ENCODE measurements at regions not wholly inside any gene's neighbourhood (a gene's known extent, or its start where the extent isn't known, plus 50 kb on each side); places are given as distances from the start of the nearest gene placed in this dataset.

DNA sequence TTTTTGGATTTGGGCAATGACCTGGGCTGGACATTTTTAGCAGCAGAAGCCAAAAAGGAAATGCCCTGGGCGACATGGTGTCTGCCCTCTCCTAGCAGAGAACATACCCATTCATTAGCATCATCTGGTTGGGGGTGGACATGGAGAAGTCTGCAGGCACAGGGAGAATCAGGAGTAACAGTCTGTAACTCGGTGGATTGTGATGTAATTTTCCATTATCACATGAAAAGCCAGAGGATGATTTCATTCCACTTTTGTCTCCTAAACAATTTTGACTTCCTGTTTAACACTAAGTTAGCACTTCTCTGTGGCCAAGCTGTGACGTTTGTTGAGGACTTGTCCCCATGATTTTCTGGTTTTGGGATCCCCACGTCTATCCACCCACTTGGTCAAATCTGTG is 153.8 kb upstream of the HABP2 start:
- H3K27me3 ChIP-seq = no peaks in the 10 kb centered on the region
- H3K4me3 ChIP-seq = no peak overlapping the region
- peak; percentile 50 for DNase-seq
- 0 out of 2 replicates have a peak, but pooled peaks cover 2% of the 10 kb centered on the region for H3K9me3 ChIP-seq
- no peaks in the 10 kb centered on the region for H3K36me3 ChIP-seq

DNA sequence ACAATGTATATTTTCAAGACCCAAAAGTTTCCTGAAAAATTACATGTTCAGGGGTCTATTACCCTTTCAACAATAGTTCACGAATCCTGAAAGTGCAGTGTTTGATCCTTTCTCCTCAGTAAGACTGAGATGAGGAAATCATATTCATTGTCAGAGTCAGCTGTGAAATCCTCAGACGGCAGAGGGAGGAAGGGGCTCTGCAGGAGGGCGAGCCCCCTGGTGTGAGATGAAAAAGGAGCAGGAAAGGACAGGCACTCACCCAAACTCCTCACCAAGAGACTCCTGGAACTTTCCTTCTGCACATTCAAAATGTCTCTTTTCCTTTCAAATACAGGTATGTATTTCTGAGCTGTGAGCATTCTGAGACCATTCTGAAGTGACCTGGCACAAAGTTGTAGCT is 150.3 kb upstream of the HABP2 start:
- no peak for DNase-seq
- Histone ChIP-seq H3K36me3 (no peaks in the 10 kb centered on the region), H3K4me3 (no peak overlapping the region), H3K27me3 (no peaks in the 10 kb centered on the region), H3K9me3 (0 out of 2 replicates have a peak, but pooled peaks cover 2% of the 10 kb centered on the region)

- Histone ChIP-seq H3K4me3 (no peak overlapping the region), H3K27me3 (no peaks in the 10 kb centered on the region; the same call in 1 of the 2 replicates), H3K36me3 (no peaks in the 10 kb centered on the region), H3K9me3 (no peaks in the 10 kb centered on the region)
- DNase-seq = no peak
Observed at GRCh38 chr10:113407218-113407617, 145.6 kb upstream of the HABP2 start.

DNA sequence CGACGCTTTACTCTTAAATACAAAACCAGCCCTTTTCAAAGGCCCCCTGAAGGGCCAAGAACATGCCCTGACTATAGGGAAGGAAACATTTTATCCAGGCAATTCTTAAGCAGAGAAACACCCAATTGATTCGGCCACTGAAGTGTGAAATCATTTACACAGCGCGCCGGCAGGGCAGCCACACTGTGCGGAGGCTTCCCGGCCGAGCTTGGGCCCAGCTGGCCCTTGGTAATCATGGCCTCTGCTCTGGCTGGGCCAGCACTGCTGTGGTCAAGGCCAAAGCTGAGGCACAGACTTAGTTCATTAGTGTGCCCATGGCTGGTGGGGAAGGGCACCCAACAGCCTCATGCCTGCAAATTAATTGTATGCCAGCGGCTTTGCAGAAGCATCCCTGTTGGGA is 143.7 kb upstream of the HABP2 start:
- H3K9me3 ChIP-seq = no peaks in the 10 kb centered on the region
- H3K4me3 ChIP-seq = no peak overlapping the region
- no peaks in the 10 kb centered on the region for H3K36me3 ChIP-seq
- no peak for DNase-seq
- no peaks in the 10 kb centered on the region; the same call in 1 of the 2 replicates for H3K27me3 ChIP-seq

GRCh38 chr10:113410618-113411017 is 142.2 kb upstream of the HABP2 start:
- no peak for DNase-seq
- no peak overlapping the region for H3K4me3 ChIP-seq
- H3K27me3 ChIP-seq = no peaks in the 10 kb centered on the region; the same call in 1 of the 2 replicates
- H3K36me3 ChIP-seq = no peaks in the 10 kb centered on the region
- no peaks in the 10 kb centered on the region for H3K9me3 ChIP-seq

GRCh38 chr10:113411456-113411855 is 141.4 kb upstream of the HABP2 start:
- Histone ChIP-seq H3K4me3 (no peak overlapping the region), H3K27me3 (no peaks in the 10 kb centered on the region; the same call in 1 of the 2 replicates), H3K9me3 (no peaks in the 10 kb centered on the region), H3K36me3 (no peaks in the 10 kb centered on the region)
- no peak for DNase-seq

- H3K27me3 ChIP-seq = no peaks in the 10 kb centered on the region; the same call in 1 of the 2 replicates
- no peaks in the 10 kb centered on the region for H3K9me3 ChIP-seq
- DNase-seq = no peak
- no peak overlapping the region for H3K4me3 ChIP-seq
- no peaks in the 10 kb centered on the region for H3K36me3 ChIP-seq
Observed at GRCh38 chr10:113412161-113412560, 140.7 kb upstream of the HABP2 start.

- no peak for DNase-seq
- H3K4me3 ChIP-seq = no peak overlapping the region
- no peaks in the 10 kb centered on the region for H3K36me3 ChIP-seq
- peaks cover 3% of the 10 kb centered on the region; the same call in 1 of the 2 replicates for H3K9me3 ChIP-seq
- H3K27me3 ChIP-seq = no peaks in the 10 kb centered on the region; the same call in 1 of the 2 replicates
Observed at GRCh38 chr10:113414543-113414942, 138.3 kb upstream of the HABP2 start.

GRCh38 chr10:113415246-113415645 is 137.6 kb upstream of the HABP2 start:
- no peaks in the 10 kb centered on the region for H3K36me3 ChIP-seq
- H3K4me3 ChIP-seq = no peak overlapping the region
- DNase-seq = no peak
- H3K9me3 ChIP-seq = peaks cover 10% of the 10 kb centered on the region
- H3K27me3 ChIP-seq = no peaks in the 10 kb centered on the region; the same call in 1 of the 2 replicates

- no peak overlapping the region for H3K4me3 ChIP-seq
- H3K9me3 ChIP-seq = peaks cover 12% of the 10 kb centered on the region
- H3K36me3 ChIP-seq = no peaks in the 10 kb centered on the region
- no peaks in the 10 kb centered on the region for H3K27me3 ChIP-seq
- no peak for DNase-seq
Observed at GRCh38 chr10:113420057-113420732, 132.7 kb upstream of the HABP2 start.

DNA sequence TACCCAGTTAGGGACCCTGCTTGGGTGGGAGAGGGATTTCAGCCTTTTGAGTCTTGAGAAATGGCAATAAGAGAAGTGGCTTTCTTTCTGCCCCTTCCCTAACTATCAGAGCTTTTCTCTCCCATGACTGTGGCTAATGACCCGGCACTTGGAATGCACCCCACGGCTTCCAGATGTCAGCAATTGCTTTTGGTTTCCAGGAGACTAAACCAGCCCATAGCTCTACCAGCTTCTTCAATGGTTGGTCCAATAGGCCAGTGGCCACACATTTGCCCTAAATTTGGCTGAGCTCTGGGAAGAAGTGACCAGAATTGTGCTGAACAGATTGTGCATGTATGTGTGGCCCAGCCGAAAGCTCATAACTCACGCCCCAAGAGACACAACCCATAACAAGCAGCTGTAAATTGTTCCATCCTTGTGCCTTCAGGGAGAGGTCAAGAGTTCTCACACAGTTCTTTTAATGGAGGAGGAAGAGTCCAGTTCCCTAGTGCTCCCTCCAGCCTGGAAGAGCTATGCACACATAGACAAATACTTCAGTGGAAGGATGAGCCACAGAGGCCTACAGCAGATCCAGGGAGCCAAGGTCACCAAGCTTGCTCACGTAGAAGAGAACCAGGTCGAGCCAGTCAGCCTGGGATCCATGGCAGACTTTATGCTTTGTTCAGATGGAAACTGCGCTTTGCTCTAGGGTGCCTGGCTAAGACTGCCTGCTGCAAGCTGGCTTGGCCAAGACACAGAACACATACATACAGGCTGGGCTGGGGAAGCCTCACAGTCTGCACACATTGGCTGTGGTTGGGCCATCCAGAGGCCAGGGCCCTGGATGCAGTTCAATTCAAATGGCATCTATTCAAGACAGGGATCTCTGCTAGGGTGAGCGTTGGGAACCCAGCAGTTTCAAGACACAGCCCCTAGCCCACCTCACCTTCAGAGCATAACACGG is 131.8 kb upstream of the HABP2 start:
- H3K9me3 ChIP-seq = peaks cover 12% of the 10 kb centered on the region
- no peaks in the 10 kb centered on the region for H3K36me3 ChIP-seq
- no peaks in the 10 kb centered on the region for H3K27me3 ChIP-seq
- H3K4me3 ChIP-seq = no peak overlapping the region
- DNase-seq = no peak

DNA sequence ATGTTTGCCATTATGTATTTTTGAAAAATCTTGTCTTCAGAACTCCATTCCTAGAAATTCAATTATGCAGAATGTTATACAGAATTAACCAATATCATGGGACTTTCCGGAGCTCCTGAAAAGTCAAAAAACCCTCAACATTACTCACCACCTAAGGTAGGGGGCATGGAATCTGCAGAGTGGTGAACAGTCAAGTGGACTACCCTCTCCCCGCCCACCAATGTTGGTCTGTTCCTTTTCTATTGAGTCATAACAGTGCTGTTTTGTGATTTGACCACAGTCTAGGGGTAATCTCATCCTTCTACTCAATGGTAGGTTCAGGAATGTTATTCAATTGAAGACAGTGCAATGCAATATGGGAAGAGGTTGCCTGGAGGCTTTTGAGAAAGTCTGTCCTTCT is 130.5 kb upstream of the HABP2 start:
- H3K4me3 ChIP-seq = no peak overlapping the region
- no peak for DNase-seq
- no peaks in the 10 kb centered on the region for H3K27me3 ChIP-seq
- peaks cover 12% of the 10 kb centered on the region for H3K9me3 ChIP-seq
- H3K36me3 ChIP-seq = no peaks in the 10 kb centered on the region

- Histone ChIP-seq H3K36me3 (no peaks in the 10 kb centered on the region), H3K4me3 (no peak overlapping the region), H3K27me3 (no peaks in the 10 kb centered on the region), H3K9me3 (peaks cover 11% of the 10 kb centered on the region)
- DNase-seq = no peak
Observed at GRCh38 chr10:113423981-113424721, 128.7 kb upstream of the HABP2 start.

GRCh38 chr10:113425008-113425407 is 127.8 kb upstream of the HABP2 start:
- Histone ChIP-seq H3K27me3 (no peaks in the 10 kb centered on the region), H3K36me3 (no peaks in the 10 kb centered on the region), H3K9me3 (peaks cover 4% of the 10 kb centered on the region), H3K4me3 (no peak overlapping the region)
- no peak for DNase-seq

DNA sequence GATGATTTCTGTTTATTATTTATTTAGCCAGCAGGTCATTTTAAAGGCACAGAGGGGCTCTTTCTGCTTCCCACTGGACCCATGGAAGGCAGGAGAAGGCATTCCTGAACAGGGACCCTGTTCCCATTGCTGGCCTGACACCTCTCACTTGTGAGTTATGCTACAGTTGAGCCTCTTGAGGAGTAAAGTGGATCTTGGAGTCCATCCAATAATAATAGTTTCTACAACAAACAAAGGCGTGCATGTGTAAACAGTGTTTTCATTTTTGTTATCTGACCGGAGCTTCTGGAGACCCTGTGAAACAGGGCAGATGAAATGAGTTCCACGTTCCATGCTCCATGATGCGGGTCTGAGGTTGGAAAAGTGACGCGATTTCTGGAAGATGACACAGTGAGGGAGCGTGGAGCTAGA is 127.3 kb upstream of the HABP2 start:
- Histone ChIP-seq H3K27me3 (no peaks in the 10 kb centered on the region), H3K4me3 (no peak overlapping the region), H3K36me3 (no peaks in the 10 kb centered on the region), H3K9me3 (no peaks in the 10 kb centered on the region)
- DNase-seq = no peak

- no peaks in the 10 kb centered on the region for H3K9me3 ChIP-seq
- no peak for DNase-seq
- H3K27me3 ChIP-seq = no peaks in the 10 kb centered on the region
- H3K36me3 ChIP-seq = no peaks in the 10 kb centered on the region
- no peak overlapping the region for H3K4me3 ChIP-seq
Observed at GRCh38 chr10:113426181-113426877, 126.5 kb upstream of the HABP2 start.

Data from MG63 (cell line).